HG03520 (cell line): ENCODE measurements at regions not wholly inside any gene's neighbourhood (a gene's known extent, or its start where the extent isn't known, plus 50 kb on each side); places are given as distances from the start of the nearest gene placed in this dataset.

Experiments
- ATAC-seq: cut with Tn5 transposase; IDR thresholded peaks from one replicate; pipeline ENCODE4 v1.9.1; 2021; ENCODE audit warnings: mild to moderate bottlenecking, moderate library complexity; ENCODE audit not compliant: unreplicated experiment

DNA sequence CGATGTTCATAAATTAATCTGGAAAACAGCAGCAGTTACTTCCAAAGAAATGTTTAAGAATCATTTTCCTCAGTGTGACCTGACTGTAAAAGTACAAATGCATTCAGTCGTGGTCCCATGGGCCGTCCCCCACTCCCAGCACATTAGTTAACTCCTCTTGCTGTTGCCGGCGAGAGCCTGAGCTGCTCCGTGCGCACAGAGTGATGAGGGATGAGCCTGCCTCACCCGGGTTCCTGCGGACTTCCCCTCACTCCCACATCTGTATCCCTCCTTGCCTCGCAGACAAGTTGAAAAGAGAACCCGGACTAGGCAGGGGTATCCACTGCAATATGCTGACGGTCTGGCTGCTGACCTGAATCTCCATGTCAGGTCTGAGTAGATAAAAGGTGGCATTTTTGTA is 861.7 kb upstream of the NR2F2 start:
- no peak for ATAC-seq

DNA sequence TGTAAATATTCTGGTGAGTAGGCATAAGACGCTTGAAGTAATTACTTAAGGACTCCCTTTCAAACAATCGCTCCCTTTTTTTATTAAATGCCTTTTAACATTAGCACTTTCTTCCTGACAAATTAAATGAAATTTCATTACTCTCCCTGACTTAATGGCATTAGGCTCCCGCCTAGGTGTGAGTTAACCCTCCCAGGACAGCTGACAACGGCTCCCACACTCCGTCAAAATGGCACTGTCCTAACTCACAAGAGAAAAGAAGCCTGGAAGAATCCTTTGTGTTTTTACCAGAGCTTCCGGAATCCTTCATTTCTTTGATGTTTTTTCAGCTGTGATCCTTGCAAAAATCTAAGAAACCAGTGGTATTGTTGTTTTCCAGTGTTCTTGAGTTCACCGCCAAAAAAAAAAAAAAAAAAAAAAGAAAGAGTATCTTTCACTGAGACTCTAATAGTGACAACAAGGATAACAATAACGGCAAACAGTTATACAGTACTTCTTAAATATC is 861.0 kb upstream of the NR2F2 start:
- ATAC-seq = no peak

DNA sequence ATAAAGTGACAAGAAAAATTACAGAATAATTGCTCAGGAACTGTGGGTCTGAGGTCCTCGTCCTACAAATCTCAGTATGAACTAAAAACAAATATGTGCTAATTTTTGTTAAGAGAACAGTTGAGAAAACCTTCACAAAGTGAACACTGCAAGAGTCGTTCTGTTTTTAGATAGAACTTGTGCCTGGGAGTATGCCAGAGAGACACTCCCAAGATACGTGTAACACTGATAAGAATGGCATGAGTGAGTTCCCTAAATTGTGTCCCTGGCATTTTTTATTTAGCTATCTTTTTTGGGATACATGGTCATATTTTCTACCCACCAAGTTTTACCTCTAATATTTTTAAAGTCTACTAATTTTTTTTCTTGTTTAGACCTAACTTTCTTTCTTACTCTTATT is 860.0 kb upstream of the NR2F2 start:
- no peak for ATAC-seq

DNA sequence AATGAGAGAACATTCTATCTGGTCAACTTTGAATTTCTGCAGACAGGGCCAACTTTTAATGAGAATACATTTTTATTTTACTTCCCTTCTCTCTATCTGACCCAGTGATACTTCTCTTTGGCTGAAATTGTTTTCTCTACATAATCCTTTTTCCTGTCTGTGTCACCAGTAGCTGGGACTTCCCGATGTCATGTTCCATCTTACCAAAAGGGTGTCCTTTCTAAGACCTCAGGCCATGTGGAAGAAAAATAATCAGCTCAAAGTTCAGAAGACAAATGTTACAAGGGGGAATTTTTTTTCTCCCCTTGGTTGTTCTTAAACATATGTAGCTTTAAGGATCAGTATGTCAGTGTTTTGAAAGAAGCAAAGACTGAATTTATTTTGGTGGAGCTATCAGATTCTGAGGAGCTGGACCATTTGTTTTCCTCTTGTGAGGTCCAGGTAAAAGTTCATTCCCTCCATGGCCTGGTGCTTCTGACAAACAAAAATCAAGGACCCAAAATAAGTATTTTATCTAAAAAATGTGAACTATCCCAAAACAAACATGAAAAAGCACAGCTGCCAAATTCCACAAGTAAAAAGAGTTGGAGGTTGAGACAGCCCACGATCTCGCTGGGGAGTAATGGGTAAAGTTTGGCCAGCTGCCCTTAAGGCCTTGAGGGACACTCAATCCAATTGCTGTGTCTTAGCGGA is 859.4 kb upstream of the NR2F2 start:
- ATAC-seq = no peak

DNA sequence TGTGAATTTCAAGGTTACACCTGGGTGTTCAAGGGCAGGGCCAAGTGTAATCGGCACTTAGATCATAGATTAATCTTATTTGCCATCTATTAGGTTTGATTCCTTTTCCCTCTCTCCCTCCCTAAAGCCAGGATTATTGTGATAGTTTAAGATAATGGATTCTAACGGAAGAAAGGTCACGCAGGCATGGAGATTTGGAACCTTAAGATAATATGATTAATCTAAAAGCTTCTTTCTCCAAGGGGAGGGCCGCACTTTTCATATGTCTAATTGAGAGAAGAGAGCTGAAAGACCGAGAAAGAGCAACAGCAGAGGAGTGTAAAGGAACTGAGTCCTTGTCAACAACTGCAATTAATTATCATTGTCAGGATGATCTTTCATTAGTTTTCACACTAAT is 858.8 kb upstream of the NR2F2 start:
- ATAC-seq = no peak

DNA sequence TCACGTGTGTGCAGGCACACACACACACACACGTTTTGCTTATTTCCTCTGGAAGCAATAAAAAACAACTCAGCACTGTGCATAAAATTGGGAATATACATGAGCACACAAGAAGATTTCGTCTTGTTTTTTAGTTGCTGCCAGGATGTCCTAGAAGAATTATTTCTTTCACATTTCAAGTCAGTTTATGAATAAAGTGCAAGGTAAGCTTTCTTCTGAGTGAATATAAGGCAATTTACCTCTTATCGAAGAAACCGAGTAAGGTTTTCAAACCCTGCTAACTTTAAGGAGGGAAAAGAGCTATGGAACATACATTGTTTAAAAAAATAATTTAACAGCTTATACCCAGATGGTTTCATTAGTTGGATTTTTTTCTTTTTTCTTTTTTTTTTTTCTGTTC is 855.4 kb upstream of the NR2F2 start:
- ATAC-seq = no peak

DNA sequence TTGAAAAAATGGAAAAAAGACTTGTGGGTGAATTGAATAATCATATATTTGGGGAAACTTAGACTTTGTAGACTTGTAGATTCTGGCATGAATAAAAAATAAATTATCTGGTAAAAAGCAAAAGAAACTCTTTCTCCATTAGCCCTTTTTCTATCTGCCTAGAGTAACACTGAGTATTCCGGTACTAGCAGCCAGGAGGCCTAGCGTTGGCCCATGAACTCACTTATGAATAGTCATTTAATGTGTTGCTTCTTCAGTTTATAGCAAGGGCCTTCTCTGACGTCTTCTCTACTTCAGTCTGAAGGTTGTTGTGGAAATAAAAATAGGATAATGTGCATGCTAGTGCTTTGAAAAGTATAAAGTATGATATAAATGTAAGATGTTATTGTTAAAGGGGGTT is 851.2 kb upstream of the NR2F2 start:
- no peak for ATAC-seq

DNA sequence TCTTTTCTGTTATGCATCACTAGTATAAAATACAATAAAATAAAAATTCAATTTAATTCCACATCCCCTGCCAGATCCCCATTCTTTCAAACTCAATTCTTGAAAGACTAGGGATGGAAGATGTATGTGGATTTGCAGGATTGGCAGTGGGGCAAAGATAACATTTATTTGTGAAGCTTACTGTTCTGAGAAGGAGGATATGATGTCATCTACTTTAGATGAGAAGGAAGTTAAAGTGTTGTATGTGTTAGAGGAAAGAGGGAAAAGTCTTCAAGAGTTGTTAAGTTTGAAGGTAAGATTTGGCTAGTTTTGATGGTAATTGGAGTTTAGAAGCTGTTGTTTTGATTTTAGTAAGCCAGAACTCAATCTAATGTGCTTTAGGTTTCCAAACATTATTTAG is 845.1 kb upstream of the NR2F2 start:
- no peak for ATAC-seq

DNA sequence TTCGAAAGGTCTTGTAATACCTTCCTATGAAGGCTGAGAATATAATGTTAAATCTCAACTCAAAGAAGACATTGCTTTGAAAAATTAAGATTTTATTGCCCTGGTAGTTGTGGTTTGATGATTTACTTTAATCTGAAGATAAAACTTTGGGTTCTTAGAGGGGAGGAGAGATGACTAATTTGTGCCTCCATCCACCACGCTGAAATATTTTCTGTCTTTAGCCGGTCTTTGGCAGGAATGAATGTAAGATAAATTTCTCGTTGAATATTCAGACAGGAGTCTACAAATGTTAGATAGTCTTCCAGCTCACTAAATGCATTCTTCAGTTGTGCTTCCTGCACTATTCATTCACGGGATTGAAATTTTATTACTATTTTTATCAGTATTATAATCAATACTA is 844.3 kb upstream of the NR2F2 start:
- ATAC-seq = no peak

DNA sequence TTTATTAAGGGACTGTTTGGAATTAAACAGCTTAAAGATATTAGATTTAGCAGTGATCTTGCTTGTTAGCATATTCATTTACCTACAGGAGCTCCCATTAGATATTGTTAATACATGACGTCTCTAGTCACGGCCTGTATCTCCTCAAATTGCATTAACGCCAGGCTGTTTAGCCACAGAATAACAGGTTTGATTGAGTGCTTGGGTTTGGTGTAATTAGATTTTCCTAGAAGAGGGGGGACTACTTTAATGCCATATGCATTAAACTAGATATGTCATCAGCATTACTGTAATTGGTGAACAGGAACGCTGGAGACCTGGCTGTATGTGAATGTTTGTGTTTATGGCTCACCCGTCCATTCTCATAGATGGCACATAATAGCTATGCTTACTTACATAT is 841.4 kb upstream of the NR2F2 start:
- ATAC-seq = no peak

DNA sequence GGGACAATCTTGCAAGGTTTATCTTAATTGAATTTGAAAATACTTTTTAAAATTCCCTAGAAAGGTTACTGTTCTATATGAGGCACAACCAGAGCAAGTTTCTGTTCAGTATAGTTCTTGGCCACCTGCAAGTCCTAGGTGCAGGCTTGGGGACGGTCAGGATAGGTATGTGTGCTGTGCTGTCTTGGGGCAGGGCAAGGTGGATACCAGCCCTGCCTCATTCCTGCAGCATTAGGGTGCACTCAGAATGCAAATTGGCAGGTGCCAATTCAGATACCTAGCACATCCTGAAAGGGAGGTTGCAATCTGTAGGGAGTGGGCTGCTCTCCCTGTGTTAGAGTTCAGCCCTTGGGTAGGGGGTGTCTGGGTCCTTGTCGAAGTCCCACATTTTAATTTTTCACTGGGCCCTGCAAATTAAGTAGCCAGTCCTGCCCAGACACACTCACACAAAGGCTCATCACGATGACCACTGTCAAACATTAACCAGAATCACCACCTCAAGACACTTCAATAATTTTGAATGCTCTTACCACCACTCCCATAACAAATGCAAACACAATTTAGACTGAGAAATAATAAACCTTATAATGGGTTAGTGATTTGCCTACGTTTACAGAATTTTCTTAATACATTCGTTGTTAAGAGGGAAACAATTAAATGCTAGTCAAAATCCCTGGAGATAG is 838.0 kb upstream of the NR2F2 start:
- no peak for ATAC-seq

DNA sequence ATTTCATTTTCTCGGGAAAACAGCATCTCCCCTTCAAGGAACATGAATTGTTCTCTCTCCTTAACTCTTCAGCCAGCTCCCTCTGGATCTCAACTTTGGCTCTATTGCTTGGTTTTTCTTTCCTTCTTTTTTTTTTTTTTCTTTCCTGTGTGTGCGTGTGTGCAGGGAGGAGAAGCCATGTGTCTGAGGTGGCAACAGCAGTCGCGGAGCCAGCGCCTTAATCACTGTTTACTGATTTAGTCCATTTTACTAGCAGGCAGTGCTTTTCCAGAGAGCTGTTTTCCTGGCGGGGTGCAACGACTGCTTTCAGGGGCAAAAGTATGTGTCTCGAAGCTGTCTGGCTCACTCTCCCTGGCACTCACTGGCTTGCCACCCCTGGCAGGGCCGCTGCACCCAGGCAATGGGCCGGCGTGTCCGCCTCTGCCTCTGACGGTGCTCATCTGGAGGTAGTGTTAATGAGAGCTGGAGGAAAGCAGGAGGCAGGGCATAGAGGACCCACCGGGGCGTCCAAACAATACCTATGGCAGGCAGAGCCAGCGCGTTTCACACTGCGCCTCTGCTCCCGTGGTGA is 835.4 kb upstream of the NR2F2 start:
- no peak for ATAC-seq

DNA sequence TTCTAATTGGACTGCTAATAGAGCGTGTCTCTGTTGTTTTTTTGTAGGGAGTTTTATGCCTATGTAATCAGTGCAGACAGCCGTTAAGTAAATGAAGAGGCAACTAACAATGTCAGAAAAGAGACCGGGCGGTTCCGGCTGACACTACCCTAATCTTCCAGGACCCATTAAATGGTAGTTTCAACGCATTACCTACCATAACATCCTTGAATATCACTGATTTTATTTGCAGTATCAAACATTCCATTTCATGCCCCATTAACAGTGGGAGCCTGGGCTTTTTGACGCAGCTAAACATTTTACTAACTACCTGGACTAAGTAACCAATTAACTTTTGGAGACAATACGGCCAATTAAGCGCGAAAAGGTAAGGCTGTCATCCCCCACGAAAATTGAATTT is 832.9 kb upstream of the NR2F2 start:
- ATAC-seq = no peak

DNA sequence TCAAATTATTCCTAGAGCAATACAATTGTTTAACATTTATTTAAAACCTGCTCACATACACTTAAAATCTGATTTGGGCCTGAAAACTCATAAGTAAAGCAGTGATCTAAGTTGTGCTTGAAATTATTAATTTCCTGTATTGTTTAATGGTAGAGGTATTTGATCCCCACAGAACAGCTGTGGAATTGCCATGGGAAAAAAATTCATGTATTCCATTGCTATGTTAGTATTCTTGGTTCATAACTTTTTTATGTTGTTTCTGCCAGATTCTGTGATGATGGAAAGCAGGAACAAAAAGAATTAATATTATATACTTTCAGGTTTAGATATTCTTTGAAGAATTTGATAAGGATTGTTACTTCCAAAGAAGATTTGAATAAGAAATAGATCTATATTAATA is 831.5 kb upstream of the NR2F2 start:
- no peak for ATAC-seq

DNA sequence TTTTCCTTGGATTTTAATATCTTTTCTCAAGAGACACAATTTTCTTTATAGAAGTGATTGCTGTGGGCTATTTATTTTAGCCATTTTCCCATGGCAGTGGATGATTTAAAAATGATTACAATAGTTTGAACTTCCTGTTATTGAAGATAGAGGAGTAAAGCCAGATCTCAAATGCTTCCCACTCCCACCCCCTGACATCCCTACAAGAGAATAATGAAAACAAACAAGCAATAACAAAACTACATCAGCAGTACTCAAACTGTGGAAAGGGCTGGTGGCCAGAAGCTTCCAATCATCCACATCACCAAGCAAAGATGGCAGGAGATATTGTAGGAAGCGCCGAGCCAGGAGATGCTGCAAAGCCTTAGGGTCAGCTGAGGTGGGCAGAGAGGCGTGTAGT is 831.1 kb upstream of the NR2F2 start:
- no peak for ATAC-seq

DNA sequence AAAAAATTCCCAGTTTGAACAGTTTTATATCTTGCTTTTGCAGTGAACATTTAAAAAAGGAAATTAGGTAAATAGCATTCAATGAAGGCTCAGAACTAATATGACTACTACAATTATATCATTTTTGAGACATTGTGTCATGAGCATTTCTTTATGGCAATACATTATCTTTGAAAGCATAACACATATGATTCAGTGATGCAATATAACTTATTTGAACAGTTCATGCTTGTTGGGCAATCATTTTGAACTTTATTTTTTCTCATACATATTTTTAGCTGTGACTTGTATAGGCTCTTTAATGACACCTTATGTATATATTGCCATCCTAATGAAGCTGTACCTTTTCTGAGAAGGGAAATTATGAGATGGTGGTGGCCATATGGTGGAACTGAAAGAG is 828.6 kb upstream of the NR2F2 start:
- ATAC-seq = no peak

DNA sequence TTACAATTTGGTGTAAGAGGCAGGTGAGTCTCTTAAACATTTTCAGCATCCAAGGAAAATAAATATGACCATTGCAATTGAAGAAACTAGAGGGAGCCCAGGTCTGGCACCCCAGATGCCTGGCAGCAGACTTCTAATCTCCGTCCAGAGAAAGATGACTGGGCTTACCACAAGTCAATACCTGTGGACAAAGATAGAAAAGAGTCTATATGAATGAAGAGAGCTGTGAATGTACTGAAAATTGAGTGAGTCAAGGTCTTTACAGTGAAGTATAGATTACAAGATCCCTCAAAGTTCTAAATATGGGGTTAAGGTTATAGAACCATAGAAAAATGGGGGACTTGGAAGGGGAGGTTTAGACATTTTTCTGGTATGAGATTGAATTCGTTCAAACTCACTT is 827.4 kb upstream of the NR2F2 start:
- no peak for ATAC-seq

DNA sequence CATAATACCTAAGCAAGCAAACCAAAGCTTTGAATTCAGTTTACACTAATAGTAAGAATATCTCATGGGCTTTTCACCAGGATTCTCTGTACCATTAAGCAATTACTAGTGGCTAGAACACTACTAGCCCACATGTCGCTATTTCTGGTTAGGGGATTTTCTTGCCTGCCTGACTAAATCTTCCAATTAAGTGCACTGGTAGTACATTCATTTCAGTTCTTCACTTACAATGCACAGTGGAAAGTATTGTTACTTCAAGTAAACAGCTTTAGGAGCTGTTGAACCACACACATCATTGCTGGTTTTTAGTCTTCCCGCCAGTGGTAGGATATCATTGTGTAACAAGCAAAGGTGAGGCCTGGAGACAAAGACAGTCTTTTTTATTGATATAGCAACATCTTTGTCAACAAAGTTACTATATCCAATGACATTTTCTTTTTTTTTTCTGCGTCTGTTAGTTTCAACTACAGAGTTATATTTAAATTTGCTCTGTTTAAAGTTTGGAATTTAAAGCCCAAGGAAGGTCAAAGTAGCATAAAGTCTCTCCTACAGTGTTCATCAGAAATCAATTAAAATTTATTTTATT is 826.8 kb upstream of the NR2F2 start:
- no peak for ATAC-seq

DNA sequence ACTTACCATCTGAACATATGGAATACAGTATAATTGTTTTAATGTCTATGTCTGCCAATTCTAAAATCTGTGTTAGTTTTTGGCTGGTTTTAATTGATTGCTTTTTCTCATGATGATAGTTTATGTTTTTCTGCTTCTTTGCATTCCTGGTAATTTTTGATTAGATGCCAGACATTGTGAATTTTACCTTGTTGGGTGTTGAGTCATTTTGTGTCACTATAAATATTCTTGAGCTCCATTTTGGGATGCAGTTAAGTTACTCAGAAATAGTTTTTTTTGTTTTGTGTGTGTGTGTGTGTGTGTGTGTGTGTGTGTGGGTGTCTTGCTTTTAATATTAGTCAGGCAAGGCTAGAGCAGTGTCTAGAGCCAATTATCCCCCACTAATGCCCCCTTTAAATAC is 818.8 kb upstream of the NR2F2 start:
- no peak for ATAC-seq

DNA sequence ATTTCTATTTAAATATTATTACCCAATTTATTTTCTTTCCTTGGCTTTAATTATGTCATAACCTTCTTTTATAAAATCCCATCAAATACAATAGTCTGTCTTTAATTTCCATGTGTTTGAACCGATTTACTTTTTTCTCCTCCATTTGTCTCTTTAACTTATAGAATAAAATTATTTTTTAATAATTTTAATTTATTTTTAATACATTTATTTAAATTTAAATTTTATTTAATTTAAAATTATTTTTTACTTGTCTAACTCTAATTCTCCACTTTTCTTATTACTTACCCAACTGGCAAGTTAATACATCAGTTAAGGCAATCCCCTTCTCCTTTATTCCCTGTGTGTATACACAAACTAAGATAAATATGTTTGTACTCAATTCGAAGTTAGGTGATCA is 817.6 kb upstream of the NR2F2 start:
- no peak for ATAC-seq

DNA sequence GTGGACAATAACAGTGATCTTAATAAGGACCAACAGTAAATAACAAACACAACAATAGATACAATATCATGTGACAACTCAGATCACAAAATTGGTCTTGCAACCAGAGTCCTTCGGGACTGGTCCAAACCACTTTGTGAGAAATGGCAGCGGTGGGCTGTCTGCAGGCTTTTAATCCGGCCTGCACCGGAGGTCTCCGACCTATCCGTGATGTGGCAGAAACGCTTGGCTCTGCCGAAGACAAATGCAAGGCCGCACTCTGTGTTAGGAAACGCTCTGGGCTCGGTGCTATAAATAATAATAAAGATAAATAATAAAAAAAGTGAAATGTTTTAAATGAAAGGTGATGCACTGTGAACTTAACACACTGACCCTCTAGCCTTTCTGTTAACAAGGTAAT is 810.6 kb upstream of the NR2F2 start:
- ATAC-seq = no peak

DNA sequence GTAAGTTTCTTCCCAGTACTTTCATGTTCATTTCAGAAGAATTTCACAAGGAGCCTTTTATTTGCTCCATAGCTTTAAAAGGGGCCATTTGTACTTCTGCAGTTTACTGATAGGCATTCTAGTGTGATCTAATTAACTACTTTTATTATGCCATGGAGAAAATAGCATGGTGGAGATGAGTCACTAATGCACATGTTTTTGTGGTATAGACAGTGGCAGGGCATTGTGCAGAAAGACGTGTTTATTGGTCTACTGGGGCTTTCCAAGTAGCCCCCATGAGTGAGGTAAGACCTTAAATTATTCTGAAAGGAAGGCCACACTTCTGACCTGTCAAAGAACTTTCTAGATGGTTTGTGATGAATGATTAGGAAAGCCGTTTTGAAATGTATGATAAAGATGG is 810.0 kb upstream of the NR2F2 start:
- no peak for ATAC-seq
